ENCODE measurements at regions not wholly inside any gene's neighbourhood (a gene's known extent, or its start where the extent isn't known, plus 50 kb on each side); places are given as distances from the start of the nearest gene placed in this dataset.

DNA sequence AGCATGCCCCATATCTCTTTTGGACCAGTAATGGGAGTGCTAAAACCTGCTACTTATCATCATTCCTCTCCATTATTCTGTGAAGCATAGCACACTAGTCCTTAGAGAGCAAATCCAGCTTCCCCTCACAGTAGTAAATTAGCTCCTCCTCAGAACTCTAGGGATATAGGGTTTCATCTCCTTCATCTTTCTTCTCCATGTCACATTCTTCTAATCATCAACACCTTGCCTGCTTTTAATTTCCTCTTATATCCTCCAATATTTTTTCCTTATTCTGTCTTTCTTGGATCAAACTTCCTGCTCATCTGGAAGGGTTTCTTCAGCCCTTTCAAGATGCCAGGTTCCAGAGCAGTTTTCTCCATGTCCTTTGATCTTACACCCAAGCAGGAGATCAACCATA, 321.4 kb upstream of the ACVR2A start:
- no peaks in the 10 kb centered on the region for H3K4me1 ChIP-seq (ENCODE audit: control insufficient read depth, insufficient read depth, low read length)
- no peak overlapping the region for H3K4me2 ChIP-seq (ENCODE audit: low read length)
- no peaks in the 10 kb centered on the region for H3K9me3 ChIP-seq (replicated peaks; ENCODE audit: low read length)

GRCh38 chr2:147521936-147522335, 322.9 kb upstream of the ACVR2A start:
- H3K36me3 ChIP-seq (ENCODE audit: insufficient read depth, low read length): no peaks in the 10 kb centered on the region
- H3K9me3 ChIP-seq (replicated peaks; ENCODE audit: low read length): no peaks in the 10 kb centered on the region
- H3K4me1 ChIP-seq (ENCODE audit: control insufficient read depth, insufficient read depth, low read length): no peaks in the 10 kb centered on the region
- no peak overlapping the region for H3K4me3 ChIP-seq (ENCODE audit: low read length)
- H3K9ac ChIP-seq (ENCODE audit: low read depth, low read length): no peak overlapping the region
- H3K27me3 ChIP-seq (ENCODE audit: control insufficient read depth, insufficient read depth, low read length): no peaks in the 10 kb centered on the region
- H3K4me2 ChIP-seq (ENCODE audit: low read length): no peak overlapping the region

More for the DNA sequence above, 321.4 kb upstream of the ACVR2A start:
- H3K4me3 ChIP-seq (ENCODE audit: low read length): no peak overlapping the region
- no peaks in the 10 kb centered on the region for H3K36me3 ChIP-seq (ENCODE audit: insufficient read depth, low read length)
- H3K27me3 ChIP-seq (ENCODE audit: control insufficient read depth, insufficient read depth, low read length): no peaks in the 10 kb centered on the region
- H3K9ac ChIP-seq (ENCODE audit: low read depth, low read length): no peak overlapping the region

- no peaks in the 10 kb centered on the region for H3K27me3 ChIP-seq (ENCODE audit: control insufficient read depth, insufficient read depth, low read length)
- no peak overlapping the region for H3K4me3 ChIP-seq (ENCODE audit: low read length)
- no peak overlapping the region for H3K9ac ChIP-seq (ENCODE audit: low read depth, low read length)
- H3K4me1 ChIP-seq (ENCODE audit: control insufficient read depth, insufficient read depth, low read length): no peaks in the 10 kb centered on the region
- no peak overlapping the region for H3K4me2 ChIP-seq (ENCODE audit: low read length)
- H3K36me3 ChIP-seq (ENCODE audit: insufficient read depth, low read length): no peaks in the 10 kb centered on the region
- H3K9me3 ChIP-seq (replicated peaks; ENCODE audit: low read length): no peaks in the 10 kb centered on the region
Observed at GRCh38 chr2:147520817-147521216, 324.0 kb upstream of the ACVR2A start.

DNA sequence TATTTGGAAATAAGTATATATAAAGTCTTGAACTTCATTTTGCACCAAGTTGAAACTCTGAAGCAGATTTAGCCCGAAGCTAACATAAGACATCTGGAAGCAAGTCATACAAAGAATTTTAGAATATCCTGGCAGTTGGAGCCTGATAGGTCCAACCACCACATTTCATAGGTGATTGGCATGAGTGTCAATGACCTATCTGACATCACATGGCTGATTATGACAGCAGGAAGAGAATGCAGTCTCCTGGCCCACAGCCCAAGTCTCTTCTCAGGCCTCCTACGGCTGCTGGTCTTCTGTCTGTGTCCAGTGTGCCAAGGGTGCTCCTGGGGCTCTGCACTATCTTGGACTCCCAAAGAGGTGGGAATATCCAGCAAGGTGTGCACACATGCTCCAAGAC, 325.7 kb upstream of the ACVR2A start:
- no peaks in the 10 kb centered on the region for H3K27me3 ChIP-seq (ENCODE audit: control insufficient read depth, insufficient read depth, low read length)
- H3K4me1 ChIP-seq (ENCODE audit: control insufficient read depth, insufficient read depth, low read length): no peaks in the 10 kb centered on the region

GRCh38 chr2:147515213-147515612, 329.6 kb upstream of the ACVR2A start:
- Histone ChIP-seq H3K4me3 (ENCODE audit: low read length) (no peak overlapping the region), H3K4me1 (ENCODE audit: control insufficient read depth, insufficient read depth, low read length) (peaks cover 6% of the 10 kb centered on the region)

More for the DNA sequence above, 325.7 kb upstream of the ACVR2A start:
- Histone ChIP-seq H3K9me3 (replicated peaks; ENCODE audit: low read length) (no peaks in the 10 kb centered on the region), H3K36me3 (ENCODE audit: insufficient read depth, low read length) (no peaks in the 10 kb centered on the region), H3K9ac (ENCODE audit: low read depth, low read length) (no peak overlapping the region), H3K4me2 (ENCODE audit: low read length) (no peak overlapping the region), H3K4me3 (ENCODE audit: low read length) (no peak overlapping the region)

DNA sequence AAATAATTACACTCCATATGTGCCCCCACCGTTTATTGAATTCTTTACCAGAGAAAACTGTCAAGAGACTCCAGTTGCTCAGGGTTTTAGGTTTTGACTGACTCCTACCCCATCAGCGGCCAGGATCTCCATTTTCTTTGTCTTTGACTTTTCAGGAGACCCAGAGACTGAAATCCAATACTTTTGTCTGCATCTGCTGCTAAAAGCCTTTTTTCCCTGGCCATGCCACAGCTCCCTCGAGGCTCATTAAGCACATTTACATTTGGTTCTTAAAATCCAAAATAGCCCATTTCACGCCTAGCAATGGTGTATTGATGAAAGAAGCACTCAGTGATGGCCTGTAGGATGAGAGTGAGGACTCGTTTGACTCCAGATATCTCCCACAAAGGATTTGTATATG, 332.6 kb upstream of the ACVR2A start:
- H3K27me3 ChIP-seq (ENCODE audit: control insufficient read depth, insufficient read depth, low read length): no peaks in the 10 kb centered on the region
- no peaks in the 10 kb centered on the region for H3K36me3 ChIP-seq (ENCODE audit: insufficient read depth, low read length)
- H3K4me2 ChIP-seq (ENCODE audit: low read length): peak overlapping the region; percentile 50
- H3K4me1 ChIP-seq (ENCODE audit: control insufficient read depth, insufficient read depth, low read length): peaks cover 6% of the 10 kb centered on the region
- H3K9me3 ChIP-seq (replicated peaks; ENCODE audit: low read length): no peaks in the 10 kb centered on the region
- H3K9ac ChIP-seq (ENCODE audit: low read depth, low read length): peak overlapping the region; percentile 25
- no peak overlapping the region for H3K4me3 ChIP-seq (ENCODE audit: low read length)

More at GRCh38 chr2:147515213-147515612, 329.6 kb upstream of the ACVR2A start:
- Histone ChIP-seq H3K9me3 (replicated peaks; ENCODE audit: low read length) (no peaks in the 10 kb centered on the region), H3K4me2 (ENCODE audit: low read length) (no peak overlapping the region), H3K9ac (ENCODE audit: low read depth, low read length) (no peak overlapping the region), H3K36me3 (ENCODE audit: insufficient read depth, low read length) (no peaks in the 10 kb centered on the region), H3K27me3 (ENCODE audit: control insufficient read depth, insufficient read depth, low read length) (no peaks in the 10 kb centered on the region)

DNA sequence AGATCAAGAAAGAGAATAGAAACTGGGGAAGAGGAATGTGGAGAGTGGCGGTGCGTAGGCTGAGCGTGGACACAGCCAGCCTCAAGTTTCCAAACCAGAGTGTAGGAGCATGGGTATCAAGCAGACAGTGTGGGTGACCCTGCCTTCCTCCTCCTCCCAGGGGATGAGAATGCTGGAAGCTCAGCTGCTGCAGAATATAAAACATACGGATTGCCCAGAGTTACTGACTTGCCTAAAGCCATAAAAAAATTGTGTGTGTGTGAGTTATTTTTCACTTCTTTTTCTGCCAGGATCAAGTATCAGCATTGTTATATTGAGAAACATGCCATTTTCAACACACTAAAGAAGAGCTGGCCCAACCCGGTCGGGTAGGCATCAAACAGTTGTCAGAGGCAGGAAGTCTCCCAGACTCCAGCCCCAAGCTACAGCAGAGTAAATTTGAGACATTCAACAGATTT, 333.3 kb upstream of the ACVR2A start:
- H3K27me3 ChIP-seq (ENCODE audit: control insufficient read depth, insufficient read depth, low read length): no peaks in the 10 kb centered on the region
- H3K4me1 ChIP-seq (ENCODE audit: control insufficient read depth, insufficient read depth, low read length): peaks cover 6% of the 10 kb centered on the region
- no peaks in the 10 kb centered on the region for H3K9me3 ChIP-seq (replicated peaks; ENCODE audit: low read length)
- H3K9ac ChIP-seq (ENCODE audit: low read depth, low read length): peak overlapping the region; percentile 25
- H3K4me2 ChIP-seq (ENCODE audit: low read length): peak overlapping the region; percentile 50
- H3K4me3 ChIP-seq (ENCODE audit: low read length): no peak overlapping the region
- H3K36me3 ChIP-seq (ENCODE audit: insufficient read depth, low read length): no peaks in the 10 kb centered on the region

DNA sequence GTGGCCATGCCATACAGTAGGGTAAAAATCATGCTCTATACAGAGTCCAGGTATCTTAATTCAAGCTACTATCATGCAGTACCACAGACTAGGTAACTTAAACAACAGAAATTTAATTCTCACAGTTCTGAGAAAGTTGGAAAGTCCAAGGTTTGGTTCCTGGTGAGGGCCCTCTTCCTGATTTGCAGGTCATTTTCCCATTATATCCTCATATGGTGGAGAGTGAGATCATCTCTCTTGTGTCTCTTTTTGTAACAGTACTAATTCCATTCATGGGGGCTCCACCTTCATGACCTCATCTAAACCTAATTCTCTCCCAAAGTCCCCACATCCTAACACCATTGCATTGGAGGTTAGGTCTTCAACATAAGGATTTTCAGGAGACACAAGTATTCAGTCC, 335.0 kb upstream of the ACVR2A start:
- no peak overlapping the region for H3K9ac ChIP-seq (ENCODE audit: low read depth, low read length)
- H3K27me3 ChIP-seq (ENCODE audit: control insufficient read depth, insufficient read depth, low read length): no peaks in the 10 kb centered on the region
- H3K4me3 ChIP-seq (ENCODE audit: low read length): no peak overlapping the region
- no peak overlapping the region for H3K4me2 ChIP-seq (ENCODE audit: low read length)
- H3K36me3 ChIP-seq (ENCODE audit: insufficient read depth, low read length): no peaks in the 10 kb centered on the region
- H3K9me3 ChIP-seq (replicated peaks; ENCODE audit: low read length): no peaks in the 10 kb centered on the region
- peaks cover 6% of the 10 kb centered on the region for H3K4me1 ChIP-seq (ENCODE audit: control insufficient read depth, insufficient read depth, low read length)

DNA sequence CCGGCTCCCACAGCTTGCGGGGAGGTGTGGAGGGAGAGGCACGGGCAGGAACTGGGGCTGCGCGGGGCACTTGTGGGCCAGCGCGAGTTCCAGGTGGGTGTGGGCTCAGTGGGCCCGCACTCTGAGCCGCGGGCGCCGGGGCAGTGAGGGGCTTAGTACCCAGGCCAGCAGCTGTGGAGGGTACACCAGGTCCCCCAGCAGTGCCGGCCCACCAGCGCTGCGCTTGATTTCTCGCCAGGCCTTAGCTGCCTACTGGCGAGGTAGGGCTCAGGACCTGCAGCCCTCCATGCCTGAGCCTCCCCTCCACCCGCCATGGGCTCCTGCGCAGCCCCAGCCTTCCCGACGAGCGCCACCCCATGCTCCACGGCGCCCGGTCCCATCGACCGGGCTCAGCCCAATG, 337.9 kb upstream of the ACVR2A start:
- Histone ChIP-seq H3K27me3 (ENCODE audit: control insufficient read depth, insufficient read depth, low read length) (no peaks in the 10 kb centered on the region), H3K4me3 (ENCODE audit: low read length) (no peak overlapping the region), H3K36me3 (ENCODE audit: insufficient read depth, low read length) (no peaks in the 10 kb centered on the region), H3K9ac (ENCODE audit: low read depth, low read length) (no peak overlapping the region), H3K4me2 (ENCODE audit: low read length) (no peak overlapping the region), H3K9me3 (replicated peaks; ENCODE audit: low read length) (no peaks in the 10 kb centered on the region), H3K4me1 (ENCODE audit: control insufficient read depth, insufficient read depth, low read length) (peaks cover 2% of the 10 kb centered on the region)

GRCh38 chr2:147502711-147503290, 342.0 kb upstream of the ACVR2A start:
- Histone ChIP-seq H3K27me3 (ENCODE audit: control insufficient read depth, insufficient read depth, low read length) (no peaks in the 10 kb centered on the region), H3K4me1 (ENCODE audit: control insufficient read depth, insufficient read depth, low read length) (no peaks in the 10 kb centered on the region), H3K4me3 (ENCODE audit: low read length) (no peak overlapping the region), H3K9me3 (replicated peaks; ENCODE audit: low read length) (no peaks in the 10 kb centered on the region), H3K9ac (ENCODE audit: low read depth, low read length) (no peak overlapping the region), H3K36me3 (ENCODE audit: insufficient read depth, low read length) (no peaks in the 10 kb centered on the region), H3K4me2 (ENCODE audit: low read length) (no peak overlapping the region)

DNA sequence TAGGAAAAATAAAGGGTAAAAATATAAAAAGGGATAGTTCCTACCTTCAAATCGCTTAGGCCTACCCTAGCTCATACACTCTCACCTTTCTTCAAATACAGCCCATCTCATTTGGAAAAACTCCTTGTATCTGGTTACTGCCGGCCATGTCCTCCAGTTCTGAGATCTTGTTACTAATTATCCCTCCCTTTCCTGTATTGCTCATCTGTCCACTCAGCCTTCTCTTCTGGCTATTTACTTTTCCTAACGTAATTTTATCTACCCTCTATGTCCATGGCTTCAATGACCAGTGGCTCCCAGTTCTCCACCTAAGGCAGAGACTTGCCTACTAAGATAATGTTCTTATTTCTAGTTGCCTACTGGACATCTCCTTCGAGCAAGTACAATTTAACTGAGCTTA, 342.9 kb upstream of the ACVR2A start:
- no peak overlapping the region for H3K4me2 ChIP-seq (ENCODE audit: low read length)
- no peaks in the 10 kb centered on the region for H3K27me3 ChIP-seq (ENCODE audit: control insufficient read depth, insufficient read depth, low read length)
- no peaks in the 10 kb centered on the region for H3K36me3 ChIP-seq (ENCODE audit: insufficient read depth, low read length)
- no peak overlapping the region for H3K9ac ChIP-seq (ENCODE audit: low read depth, low read length)
- H3K9me3 ChIP-seq (replicated peaks; ENCODE audit: low read length): no peaks in the 10 kb centered on the region
- H3K4me1 ChIP-seq (ENCODE audit: control insufficient read depth, insufficient read depth, low read length): no peaks in the 10 kb centered on the region
- no peak overlapping the region for H3K4me3 ChIP-seq (ENCODE audit: low read length)

DNA sequence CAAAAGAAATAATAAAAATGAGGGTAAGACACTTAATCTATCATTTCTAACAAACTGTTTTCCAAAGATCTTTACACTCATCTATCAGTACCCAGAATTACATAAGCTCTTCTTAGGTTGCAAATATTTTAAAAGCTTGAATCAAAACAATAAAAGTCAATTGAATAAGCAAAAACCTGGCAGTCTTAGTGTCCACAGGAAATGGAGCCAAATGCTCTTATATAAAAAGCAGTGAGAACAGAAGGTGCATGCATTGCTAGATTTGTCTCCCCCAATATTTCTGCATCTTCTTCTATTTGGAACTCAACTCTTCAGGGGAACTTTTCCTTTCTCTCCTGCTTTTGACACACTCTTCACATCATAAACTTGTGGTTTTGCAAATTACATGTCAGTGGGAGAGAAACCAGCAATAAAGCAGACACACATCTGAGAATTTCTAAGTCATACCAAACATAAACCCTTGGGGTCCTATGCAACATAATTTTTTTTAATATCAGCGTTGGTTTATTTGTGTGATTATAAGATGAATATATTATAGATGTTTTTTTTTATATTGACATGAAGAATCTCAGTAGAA, 343.9 kb upstream of the ACVR2A start:
- Histone ChIP-seq H3K27me3 (ENCODE audit: control insufficient read depth, insufficient read depth, low read length) (no peaks in the 10 kb centered on the region), H3K36me3 (ENCODE audit: insufficient read depth, low read length) (no peaks in the 10 kb centered on the region), H3K4me1 (ENCODE audit: control insufficient read depth, insufficient read depth, low read length) (no peaks in the 10 kb centered on the region), H3K9me3 (replicated peaks; ENCODE audit: low read length) (no peaks in the 10 kb centered on the region), H3K4me2 (ENCODE audit: low read length) (no peak overlapping the region), H3K4me3 (ENCODE audit: low read length) (no peak overlapping the region), H3K9ac (ENCODE audit: low read depth, low read length) (no peak overlapping the region)

All from skeletal muscle satellite cell (primary cell).